H1 (cell line): ENCODE measurements at regions not wholly inside any gene's neighbourhood (a gene's known extent, or its start where the extent isn't known, plus 50 kb on each side); places are given as distances from the start of the nearest gene placed in this dataset.

Experiments
- CBX8 ChIP-seq: fragments of 300-800, 300-1000 bp; sonication (generic); IDR thresholded peaks from 2 replicates; pipeline ENCODE4 v1.7.1; 2016; ENCODE audit warnings: low read depth, low read length, borderline replicate concordance
- CREB1 ChIP-seq: IDR thresholded peaks from 2 replicates; pipeline ENCODE4 v1.6.1; 2012; ENCODE audit warnings: inconsistent platforms
- MAFK ChIP-seq: IDR thresholded peaks from 2 replicates; pipeline ENCODE4 v1.6.1; 2012; ENCODE audit warnings: low read depth, mild to moderate bottlenecking, improper control_type of control experiment, low read length
- SIN3A ChIP-seq, 2 experiments: IDR thresholded peaks in 1 of 2; conservative IDR thresholded peaks in 1 of 2; 2 replicates each; pipeline ENCODE4 v1.6.1; 2011 to 2012; ENCODE audit warnings: low read length in 2 of 2, improper control_type of control experiment in 1 of 2, low read depth in 1 of 2, mild to moderate bottlenecking in 1 of 2
- SIRT6 ChIP-seq: IDR thresholded peaks from one replicate; pipeline ENCODE4 v1.7.1; 2012; ENCODE audit warnings: low read length, inconsistent platforms
- SRF ChIP-seq: IDR thresholded peaks from 2 replicates; pipeline ENCODE4 v1.6.1; 2011; ENCODE audit warnings: mild to moderate bottlenecking, low read depth, low read length, moderate library complexity
- TF ChIP-seq, protein P1 (sequence below): IDR thresholded peaks from 2 replicates; pipeline ENCODE4 v1.6.1; 2012; ENCODE audit warnings: inconsistent platforms
- TF ChIP-seq, protein P2 (sequence below): IDR thresholded peaks from 2 replicates; pipeline ENCODE4 v1.6.1; 2011; ENCODE audit warnings: low read depth, mild to moderate bottlenecking, low read length; ENCODE audit not compliant: insufficient read depth

DNA sequence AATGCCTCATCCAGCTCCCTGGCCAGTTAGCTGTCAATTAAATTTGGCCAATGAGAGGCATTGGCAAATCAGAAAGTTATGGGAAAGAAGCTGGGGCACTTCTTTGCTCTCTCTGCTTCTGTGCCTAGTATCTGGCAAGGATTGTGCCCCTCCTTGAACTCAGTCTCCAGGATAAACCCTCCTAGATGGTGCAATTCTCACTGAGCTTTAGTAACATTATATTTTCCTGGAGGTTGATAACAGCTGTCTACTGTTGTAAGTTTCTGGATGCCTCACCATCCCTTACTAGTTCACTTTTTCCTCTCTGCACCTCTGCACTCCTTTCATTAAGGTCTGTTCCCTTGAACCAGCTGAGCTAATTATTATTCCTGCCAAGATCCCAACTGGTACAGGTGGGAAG, 329.5 kb downstream of the MFSD1 start (continued):
- no peak for TF ChIP-seq SIN3A (conservative IDR thresholded peaks at IDR 0.05 in 1 of 2, IDR thresholded peaks at IDR 0.05 in 1 of 2; ENCODE audit: low read depth in 1 of 2, low read length in 2 of 2)
- TF ChIP-seq, protein P1, sequence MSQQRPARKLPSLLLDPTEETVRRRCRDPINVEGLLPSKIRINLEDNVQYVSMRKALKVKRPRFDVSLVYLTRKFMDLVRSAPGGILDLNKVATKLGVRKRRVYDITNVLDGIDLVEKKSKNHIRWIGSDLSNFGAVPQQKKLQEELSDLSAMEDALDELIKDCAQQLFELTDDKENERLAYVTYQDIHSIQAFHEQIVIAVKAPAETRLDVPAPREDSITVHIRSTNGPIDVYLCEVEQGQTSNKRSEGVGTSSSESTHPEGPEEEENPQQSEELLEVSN = no peak
- TF ChIP-seq SRF = no peak
- TF ChIP-seq CBX8 = no peak
- TF ChIP-seq CREB1 = no peak
- TF ChIP-seq SIRT6 = no peak
- no peak for TF ChIP-seq MAFK
- TF ChIP-seq, protein P2, sequence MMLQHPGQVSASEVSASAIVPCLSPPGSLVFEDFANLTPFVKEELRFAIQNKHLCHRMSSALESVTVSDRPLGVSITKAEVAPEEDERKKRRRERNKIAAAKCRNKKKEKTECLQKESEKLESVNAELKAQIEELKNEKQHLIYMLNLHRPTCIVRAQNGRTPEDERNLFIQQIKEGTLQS = no peak
